Stimulated activated CD8-positive, alpha-beta memory T cell treated with anti-CD3 and anti-CD28 coated beads, Interleukin-15, amount 100 ng/mL, for 24 hours (primary cell): ENCODE measurements at regions not wholly inside any gene's neighbourhood (a gene's known extent, or its start where the extent isn't known, plus 50 kb on each side); places are given as distances from the start of the nearest gene placed in this dataset.

Experiments used
- DNase-seq: peaks from one replicate; pipeline ENCODE4 v3.0.0-alpha.2; 2020; ENCODE audit warnings: low read depth

DNA sequence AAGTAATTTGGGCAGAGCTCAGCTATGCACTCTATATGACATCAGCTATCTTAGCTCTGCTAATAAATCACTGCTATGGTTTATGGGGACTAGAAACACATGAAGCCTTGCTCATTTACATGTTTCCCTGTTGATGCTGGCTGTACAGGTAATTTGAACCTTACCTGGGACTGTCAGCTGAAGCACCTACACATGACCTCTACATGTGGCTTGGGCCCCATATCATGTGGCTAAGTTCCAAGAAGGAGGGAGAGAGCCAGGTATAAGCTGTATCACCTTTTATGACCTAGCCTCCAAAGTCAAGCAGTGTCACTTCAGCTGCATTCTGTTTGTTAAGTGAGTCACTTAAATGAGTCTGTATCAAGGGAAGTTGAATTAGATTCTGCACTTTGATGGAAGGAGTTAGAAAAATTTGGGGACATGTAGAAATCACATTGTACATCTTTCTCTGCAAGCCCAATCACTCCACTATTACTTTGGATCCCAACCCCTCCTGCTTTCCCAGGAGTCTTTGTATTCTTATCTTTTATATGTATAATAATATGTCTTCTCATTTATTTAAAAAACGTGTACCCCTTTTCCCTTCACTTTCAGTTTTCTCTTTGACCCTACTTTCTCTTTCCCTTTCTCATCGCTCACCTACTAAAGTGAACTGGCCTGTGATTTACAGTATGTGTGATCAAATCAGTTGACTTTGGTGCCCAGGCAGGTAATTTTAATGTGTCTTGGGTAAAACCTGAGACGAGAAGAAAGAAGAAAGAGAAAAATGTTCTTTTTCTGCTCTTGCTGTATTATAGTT is 53.4 kb upstream of the PRKACB start:
- DNase-seq = no peak

GRCh38 chr1:84089867-84090266 is 54.2 kb upstream of the PRKACB start:
- DNase-seq = no peak

DNA sequence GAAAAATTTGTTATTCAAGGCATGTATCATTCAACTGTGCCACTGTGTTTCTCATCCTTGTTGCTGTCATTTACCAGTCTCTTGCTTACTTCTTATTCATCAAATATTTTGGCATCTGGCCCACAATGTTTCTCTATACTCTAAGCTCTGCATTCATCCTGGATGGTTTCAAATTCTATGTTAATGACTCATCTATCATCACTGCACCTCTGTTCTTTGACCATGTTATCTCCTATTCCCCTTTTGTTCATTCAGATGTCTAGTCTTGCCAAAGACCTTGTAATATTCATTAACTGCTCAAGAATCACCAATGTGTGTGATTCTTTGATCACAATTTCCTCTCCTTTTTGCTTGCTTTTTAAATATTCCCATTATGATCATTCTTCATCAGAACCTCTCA is 54.6 kb upstream of the PRKACB start:
- DNase-seq = no peak

DNA sequence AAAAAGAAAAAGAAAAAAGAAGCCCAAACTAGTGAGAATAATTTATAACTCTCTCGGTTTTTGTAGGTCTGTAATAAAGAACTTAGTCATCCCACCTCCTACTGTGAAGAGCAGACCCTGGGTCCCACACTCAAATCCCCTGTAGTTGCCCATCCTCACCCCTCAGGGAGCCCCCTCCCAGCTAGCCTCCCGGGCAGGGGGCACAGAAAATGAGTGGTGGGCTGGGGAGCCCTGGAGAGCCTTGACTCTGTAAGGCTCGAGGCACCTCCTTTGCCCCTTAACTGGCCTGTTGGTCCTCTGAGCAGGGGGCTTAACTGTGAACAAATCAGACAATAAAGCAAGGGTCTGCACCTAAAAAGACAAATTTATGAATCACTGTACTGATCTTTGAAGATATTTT is 57.5 kb upstream of the PRKACB start:
- no peak for DNase-seq

GRCh38 chr1:84086189-84086588 is 57.9 kb upstream of the PRKACB start:
- DNase-seq = no peak

DNA sequence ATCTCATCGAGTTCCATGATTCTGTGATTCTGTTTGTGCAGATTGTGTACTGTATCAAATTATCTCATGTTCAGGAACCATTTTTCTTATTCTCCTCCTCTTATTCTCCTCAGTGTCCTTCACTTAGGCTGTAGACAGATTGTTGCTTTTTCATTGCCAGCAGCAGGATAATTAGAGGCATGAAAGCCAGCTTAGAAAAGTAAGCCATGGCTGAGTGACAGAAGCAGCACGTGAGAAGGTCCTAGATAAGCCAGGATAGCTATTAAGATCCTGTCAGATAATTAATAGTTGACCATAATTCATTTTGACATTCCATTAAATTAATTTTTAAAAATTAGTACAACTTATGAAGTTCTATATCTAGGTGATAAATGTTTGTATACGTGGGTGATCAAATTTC is 60.8 kb upstream of the PRKACB start:
- no peak for DNase-seq

DNA sequence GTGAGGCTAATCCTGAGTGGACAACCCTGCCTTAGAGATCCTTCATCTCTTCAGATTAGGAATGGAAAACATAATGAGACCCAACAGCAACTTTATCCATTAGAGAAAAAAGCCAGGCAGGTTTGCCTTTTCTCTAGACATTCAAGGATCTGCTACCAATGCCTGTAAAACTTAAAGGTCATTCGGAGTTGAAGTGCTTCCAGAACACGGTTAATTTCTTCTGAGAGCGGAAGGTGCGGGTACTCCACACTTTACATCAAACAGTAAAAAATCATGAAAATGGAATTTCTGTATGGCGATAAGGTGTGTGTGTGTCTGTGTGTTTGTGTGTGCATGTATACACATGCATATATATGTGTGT is 65.2 kb upstream of the PRKACB start:
- DNase-seq = no peak

GRCh38 chr1:84078108-84078841 is 65.8 kb upstream of the PRKACB start:
- no peak for DNase-seq

- DNase-seq = peak; percentile 63
Observed at GRCh38 chr1:84077476-84078107, 66.5 kb upstream of the PRKACB start.

DNA sequence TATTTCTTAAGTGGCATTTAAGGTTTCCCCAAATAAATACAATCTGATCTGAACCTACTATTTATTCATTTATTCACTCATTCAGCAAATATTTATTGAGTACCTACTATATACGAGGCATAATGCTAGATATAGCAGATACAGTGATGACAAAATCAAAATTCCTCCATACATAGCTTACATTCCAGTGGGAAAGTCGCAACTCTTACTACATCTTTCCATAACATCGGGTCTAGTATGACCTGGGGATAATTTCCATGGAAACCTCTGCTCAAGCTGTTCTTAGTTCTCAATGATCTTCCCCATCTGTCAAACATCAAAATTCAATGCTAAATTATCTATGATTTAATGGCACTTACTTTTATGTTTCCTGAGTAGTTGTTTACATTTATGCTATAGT is 70.8 kb upstream of the PRKACB start:
- DNase-seq = no peak

- DNase-seq = no peak
Observed at GRCh38 chr1:84069236-84069845, 70.4 kb upstream of the TTLL7 start.

DNA sequence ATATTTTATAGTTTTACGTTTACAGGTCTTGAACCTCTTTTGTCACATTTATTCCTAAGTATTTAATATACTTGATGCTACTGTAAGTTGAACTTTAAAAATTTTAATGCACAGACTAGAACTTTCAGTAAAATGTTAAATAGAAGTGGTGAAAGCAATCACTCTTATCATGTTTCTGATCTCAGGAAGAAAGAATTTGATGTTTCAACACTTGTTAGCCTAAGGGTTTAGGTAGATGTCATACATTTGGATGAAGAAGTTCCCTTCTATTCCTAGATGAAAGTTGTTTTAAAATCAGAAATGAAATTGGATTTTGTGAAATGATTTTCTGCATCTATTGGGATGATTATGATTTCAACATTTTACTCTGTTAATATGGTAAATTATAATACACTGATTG is 63.6 kb upstream of the TTLL7 start:
- DNase-seq = no peak

GRCh38 chr1:84061336-84061735 is 62.4 kb upstream of the TTLL7 start:
- no peak for DNase-seq

GRCh38 chr1:84060781-84061180 is 61.8 kb upstream of the TTLL7 start:
- DNase-seq = no peak

GRCh38 chr1:84048820-84049219 is 49.9 kb upstream of the TTLL7 start:
- DNase-seq = no peak
